Trophoblast cell (in vitro differentiated cells and primary cell): ENCODE measurements at regions not wholly inside any gene's neighbourhood (a gene's known extent, or its start where the extent isn't known, plus 50 kb on each side); places are given as distances from the start of the nearest gene placed in this dataset.

Source experiments
- DNase-seq, 2 donors: peaks; one replicate each; pipeline ENCODE4 v3.0.0-alpha.2; 2016
- H2AFZ ChIP-seq: 2 replicates; pipeline ENCODE4 v1.6.1; 2013; ENCODE audit warnings: low read length, moderate library complexity, mild to moderate bottlenecking; ENCODE audit not compliant: insufficient read depth, poor library complexity
- H2AK5ac ChIP-seq: 2 replicates; pipeline ENCODE4 v1.6.1; 2013; ENCODE audit warnings: mild to moderate bottlenecking, low read length
- H2BK120ac ChIP-seq: 2 replicates; pipeline ENCODE4 v1.6.1; 2013; ENCODE audit warnings: low read length, mild to moderate bottlenecking, moderate library complexity; ENCODE audit not compliant: insufficient read depth, poor library complexity
- H2BK12ac ChIP-seq: 2 replicates; pipeline ENCODE4 v1.6.1; 2013; ENCODE audit warnings: mild to moderate bottlenecking, low read length, moderate library complexity
- H2BK5ac ChIP-seq: 2 replicates; pipeline ENCODE4 v1.6.1; 2013; ENCODE audit warnings: low read length, low read depth, moderate library complexity, mild to moderate bottlenecking; ENCODE audit not compliant: poor library complexity
- H3K14ac ChIP-seq: 2 replicates; pipeline ENCODE4 v1.6.1; 2013; ENCODE audit warnings: mild to moderate bottlenecking, low read length
- H3K18ac ChIP-seq: 2 replicates; pipeline ENCODE4 v1.6.1; 2013; ENCODE audit warnings: mild to moderate bottlenecking, low read length
- H3K23ac ChIP-seq: 2 replicates; pipeline ENCODE4 v1.6.1; 2013; ENCODE audit warnings: low read length
- H3K27ac ChIP-seq: 2 replicates; pipeline ENCODE4 v1.5.1; 2013; ENCODE audit warnings: low read depth, mild to moderate bottlenecking, inconsistent platforms, low read length, moderate library complexity
- H3K27me3 ChIP-seq: 2 replicates; pipeline ENCODE4 v1.6.1; 2013; ENCODE audit warnings: inconsistent platforms, mild to moderate bottlenecking, low read length, moderate library complexity; ENCODE audit not compliant: insufficient read depth
- H3K36me3 ChIP-seq, 2 experiments: 1 replicate in 1 of 2; 2 replicates in 1 of 2; pipeline ENCODE4 v1.6.1; 2013; ENCODE audit warnings: low read length in 2 of 2, mild to moderate bottlenecking in 2 of 2, moderate library complexity in 1 of 2; ENCODE audit not compliant: insufficient read depth in 2 of 2, control insufficient read depth in 1 of 2
- H3K4ac ChIP-seq: 2 replicates; pipeline ENCODE4 v1.6.1; 2013; ENCODE audit warnings: low read depth, mild to moderate bottlenecking, low read length, moderate library complexity
- H3K4me1 ChIP-seq, 2 experiments: 1 replicate in 1 of 2; 2 replicates in 1 of 2; pipeline ENCODE4 v1.6.1; 2013; ENCODE audit warnings: low read length in 2 of 2, mild to moderate bottlenecking in 2 of 2, moderate library complexity in 1 of 2; ENCODE audit not compliant: insufficient read depth in 2 of 2, control insufficient read depth in 1 of 2
- H3K4me2 ChIP-seq: 2 replicates; pipeline ENCODE4 v1.6.1; 2013; ENCODE audit warnings: inconsistent platforms, mild to moderate bottlenecking, low read length, moderate library complexity
- H3K4me3 ChIP-seq: 2 replicates; pipeline ENCODE4 v1.5.1; 2013; ENCODE audit warnings: mild to moderate bottlenecking, low read depth, low read length, inconsistent platforms
- H3K79me1 ChIP-seq: one replicate; pipeline ENCODE4 v1.6.1; 2013; ENCODE audit warnings: low read length
- H3K79me2 ChIP-seq: 2 replicates; pipeline ENCODE4 v1.6.1; 2013; ENCODE audit warnings: low read length, mild to moderate bottlenecking; ENCODE audit not compliant: control insufficient read depth, insufficient read depth, poor library complexity
- H3K9ac ChIP-seq: 2 replicates; pipeline ENCODE4 v1.6.1; 2013; ENCODE audit warnings: mild to moderate bottlenecking, low read length
- H3K9me3 ChIP-seq: 2 replicates; pipeline ENCODE4 v1.6.1; 2013; ENCODE audit warnings: low read depth, mild to moderate bottlenecking, control low read depth, inconsistent platforms, low read length; ENCODE audit not compliant: insufficient read depth
- H4K12ac ChIP-seq: 2 replicates; pipeline ENCODE4 v1.6.1; 2013; ENCODE audit warnings: low read depth, mild to moderate bottlenecking, low read length, moderate library complexity
- H4K8ac ChIP-seq: 2 replicates; pipeline ENCODE4 v1.6.1; 2013; ENCODE audit warnings: low read depth, mild to moderate bottlenecking, low read length, moderate library complexity
- H4K91ac ChIP-seq: one replicate; pipeline ENCODE4 v1.6.1; 2013; ENCODE audit warnings: low read depth, mild to moderate bottlenecking, low read length, moderate library complexity
- WGBS: extraction: QIAGEN DNeasy Blood & Tissue Kit; methylation state at CpG from one replicate; pipeline ENCODE4 v1.1.7; 2013; ENCODE audit warnings: missing lambda C conversion rate; ENCODE audit not compliant: insufficient read length, insufficient coverage; ENCODE audit errors: extremely low coverage; 5-methylcytosine and 5-hydroxymethylcytosine counted together

DNA sequence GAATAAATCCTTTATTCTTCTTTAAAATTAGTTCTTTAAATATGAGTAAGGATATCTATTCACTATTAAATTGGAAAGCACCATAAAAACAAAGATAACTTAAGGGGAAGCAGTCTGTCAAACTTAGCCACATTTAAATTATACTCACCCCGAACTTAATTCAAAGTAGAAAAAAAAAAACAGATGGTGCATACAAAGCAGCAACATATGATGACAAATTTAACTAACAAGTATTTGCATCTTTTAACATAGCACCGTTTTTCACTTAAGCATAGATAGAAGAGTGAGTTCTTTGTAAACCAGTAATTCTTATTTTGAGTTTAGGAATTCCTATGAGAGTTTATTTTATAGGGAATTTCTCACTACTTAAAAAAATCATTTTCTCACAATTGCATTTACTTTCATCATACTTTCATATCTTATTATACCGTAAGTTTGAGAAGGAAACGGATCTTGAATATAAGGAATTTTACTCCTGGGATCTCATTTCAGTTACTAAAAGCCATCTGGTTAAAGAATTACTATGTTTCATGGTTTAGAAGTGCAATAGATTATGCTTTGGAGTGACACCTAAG, 828.2 kb upstream of the MAP3K7 start:
- no peak overlapping the region for H3K4me3 ChIP-seq
- H2AK5ac ChIP-seq: no peak overlapping the region
- H4K8ac ChIP-seq: no peak overlapping the region
- H3K4me1 ChIP-seq: no peaks in the 10 kb centered on the region
- no peaks in the 10 kb centered on the region for H3K79me1 ChIP-seq
- no peak overlapping the region for H3K4ac ChIP-seq
- H3K18ac ChIP-seq: no peak overlapping the region
- no peak overlapping the region for H2AFZ ChIP-seq
- H4K91ac ChIP-seq: no peak overlapping the region
- H2BK5ac ChIP-seq: no peak overlapping the region
- DNase-seq: no peak
- H3K23ac ChIP-seq: no peak overlapping the region
- no peaks in the 10 kb centered on the region for H3K9me3 ChIP-seq
- no peaks in the 10 kb centered on the region for H3K79me2 ChIP-seq
- H4K12ac ChIP-seq: no peak overlapping the region
- H3K9ac ChIP-seq: no peak overlapping the region
- no peak overlapping the region for H3K27ac ChIP-seq
- no peak overlapping the region for H2BK12ac ChIP-seq
- no peak overlapping the region for H3K4me2 ChIP-seq
- H3K27me3 ChIP-seq: no peaks in the 10 kb centered on the region
- no CpG with 5 or more reads among the region's 4 CpGs for WGBS
- no peak overlapping the region for H3K14ac ChIP-seq
- H3K36me3 ChIP-seq: no peaks in the 10 kb centered on the region
- H2BK120ac ChIP-seq: no peak overlapping the region

DNA sequence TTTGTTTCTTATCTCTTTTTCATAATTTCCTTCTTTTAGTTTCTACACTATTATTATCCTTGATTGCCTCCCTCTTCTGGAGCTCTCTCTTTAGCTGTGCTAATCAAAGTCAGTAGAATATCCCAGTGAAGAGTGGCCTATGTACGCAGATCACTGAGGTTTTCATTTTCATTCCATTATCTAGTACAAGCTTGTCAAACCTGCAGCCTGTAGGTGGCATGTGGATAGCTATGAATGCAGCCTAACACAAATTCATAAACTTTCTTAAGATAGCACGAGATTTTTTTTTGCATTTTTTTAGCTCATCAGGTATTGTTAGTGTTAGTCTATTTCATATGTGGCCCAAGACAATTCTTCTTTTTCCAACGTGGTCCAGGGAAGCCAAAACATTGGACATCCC, 825.7 kb upstream of the MAP3K7 start:
- Histone ChIP-seq H3K18ac (no peak overlapping the region), H3K27me3 (no peaks in the 10 kb centered on the region), H2BK5ac (no peak overlapping the region), H4K12ac (no peak overlapping the region), H3K4me1 (no peaks in the 10 kb centered on the region), H3K4me3 (no peak overlapping the region), H3K4me2 (no peak overlapping the region), H3K9me3 (no peaks in the 10 kb centered on the region), H3K14ac (no peak overlapping the region), H3K9ac (no peak overlapping the region), H3K27ac (no peak overlapping the region), H2AFZ (no peak overlapping the region), H3K23ac (no peak overlapping the region), H3K36me3 (no peaks in the 10 kb centered on the region), H2BK120ac (no peak overlapping the region), H3K4ac (no peak overlapping the region), H4K8ac (no peak overlapping the region), H2AK5ac (no peak overlapping the region), H2BK12ac (no peak overlapping the region), H4K91ac (no peak overlapping the region), H3K79me1 (no peaks in the 10 kb centered on the region), H3K79me2 (no peaks in the 10 kb centered on the region)
- no CpG with 5 or more reads among the region's 3 CpGs for WGBS
- no peak for DNase-seq

DNA sequence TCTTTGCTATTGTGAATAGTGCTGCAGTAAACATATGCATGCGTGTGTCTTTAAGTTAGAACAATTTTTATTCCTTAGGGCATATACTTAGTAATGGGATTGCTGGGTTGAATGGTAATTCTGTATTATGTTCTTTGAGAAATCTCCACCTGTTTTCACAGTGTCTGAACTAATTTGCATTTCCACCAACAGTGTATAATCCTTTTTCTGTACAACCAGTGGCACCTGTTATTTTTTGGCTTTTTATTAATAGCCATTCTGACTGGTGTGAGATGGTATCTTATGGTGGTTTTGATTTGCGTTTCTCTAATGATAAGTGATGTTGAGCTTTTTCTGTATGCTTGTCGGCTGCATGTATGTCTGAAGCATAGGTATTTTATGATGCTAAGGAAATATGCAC, 820.8 kb upstream of the MAP3K7 start:
- H3K79me2 ChIP-seq: no peaks in the 10 kb centered on the region
- no peaks in the 10 kb centered on the region for H3K9me3 ChIP-seq
- no peak overlapping the region for H2BK120ac ChIP-seq
- H3K4me1 ChIP-seq: no peaks in the 10 kb centered on the region
- H3K9ac ChIP-seq: no peak overlapping the region
- H3K36me3 ChIP-seq: no peaks in the 10 kb centered on the region
- H3K14ac ChIP-seq: no peak overlapping the region
- H4K12ac ChIP-seq: no peak overlapping the region
- no peak overlapping the region for H3K4ac ChIP-seq
- H3K4me2 ChIP-seq: no peak overlapping the region
- H4K91ac ChIP-seq: no peak overlapping the region
- no peak overlapping the region for H3K23ac ChIP-seq
- no peak overlapping the region for H2BK12ac ChIP-seq
- DNase-seq: no peak
- no peaks in the 10 kb centered on the region for H3K27me3 ChIP-seq
- no peak overlapping the region for H3K27ac ChIP-seq
- H3K4me3 ChIP-seq: no peak overlapping the region
- H3K79me1 ChIP-seq: no peaks in the 10 kb centered on the region
- no peak overlapping the region for H3K18ac ChIP-seq
- H2AK5ac ChIP-seq: no peak overlapping the region
- no peak overlapping the region for H2BK5ac ChIP-seq
- no CpG with 5 or more reads among the region's 3 CpGs for WGBS
- no peak overlapping the region for H4K8ac ChIP-seq
- H2AFZ ChIP-seq: no peak overlapping the region

DNA sequence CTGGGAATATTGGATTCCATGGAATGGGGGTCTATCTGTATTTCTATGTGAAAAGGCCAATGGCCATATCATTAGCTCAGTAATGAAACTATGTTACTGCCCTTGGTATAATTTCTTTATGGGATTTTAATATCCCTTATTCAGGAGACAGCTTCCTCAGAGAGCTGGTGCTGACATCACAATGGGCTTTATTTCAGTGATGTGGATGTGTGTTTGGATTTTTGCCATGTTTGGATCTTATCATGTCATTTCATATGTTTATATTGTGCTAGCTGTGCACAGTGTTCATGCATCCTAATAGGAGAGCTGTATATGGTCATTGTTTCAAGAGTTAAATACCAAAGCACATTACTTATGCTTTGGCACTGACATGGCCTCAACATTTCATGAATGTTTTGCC, 806.1 kb upstream of the MAP3K7 start:
- DNase-seq: no peak
- no peak overlapping the region for H4K12ac ChIP-seq
- no peak overlapping the region for H3K14ac ChIP-seq
- no peak overlapping the region for H2BK120ac ChIP-seq
- H3K36me3 ChIP-seq: no peaks in the 10 kb centered on the region
- no peak overlapping the region for H4K8ac ChIP-seq
- no peak overlapping the region for H2AFZ ChIP-seq
- no peaks in the 10 kb centered on the region for H3K9me3 ChIP-seq
- H2BK12ac ChIP-seq: no peak overlapping the region
- H3K4ac ChIP-seq: no peak overlapping the region
- H4K91ac ChIP-seq: no peak overlapping the region
- H3K9ac ChIP-seq: no peak overlapping the region
- no peak overlapping the region for H3K18ac ChIP-seq
- no peaks in the 10 kb centered on the region for H3K4me1 ChIP-seq
- H2BK5ac ChIP-seq: no peak overlapping the region
- no peak overlapping the region for H2AK5ac ChIP-seq
- H3K4me3 ChIP-seq: no peak overlapping the region
- no peaks in the 10 kb centered on the region for H3K79me1 ChIP-seq
- H3K23ac ChIP-seq: no peak overlapping the region
- H3K4me2 ChIP-seq: no peak overlapping the region
- no peaks in the 10 kb centered on the region for H3K79me2 ChIP-seq
- no peak overlapping the region for H3K27ac ChIP-seq
- no peaks in the 10 kb centered on the region for H3K27me3 ChIP-seq
